Adrenal gland (tissue), 5 donors: ENCODE measurements at regions not wholly inside any gene's neighbourhood (a gene's known extent, or its start where the extent isn't known, plus 50 kb on each side); places are given as distances from the start of the nearest gene placed in this dataset.

Source experiments
- CTCF ChIP-seq, 6 experiments: fragments of 450-650 bp in 4 of 6; fragments of 200-600 bp in 2 of 6; sonication (generic) in 1 of 6; IDR thresholded peaks; 1 replicate in 5 of 6; 2 replicates in 1 of 6; pipeline versions ENCODE4 v1.5.1 to v1.8.0; 2016 to 2021; ENCODE audit warnings: antibody characterized with exemption in 6 of 6, mild to moderate bottlenecking in 2 of 6, moderate library complexity in 1 of 6
- POLR2A ChIP-seq, 2 donors: fragments of 450-650 bp; IDR thresholded peaks; one replicate each; pipeline ENCODE4 v1.6.1; 2017; ENCODE audit warnings: antibody characterized with exemption in 2 of 2, mild to moderate bottlenecking in 2 of 2, moderate library complexity in 1 of 2
- donor health status: DM: no; HTN: no; CAD: no.

DNA sequence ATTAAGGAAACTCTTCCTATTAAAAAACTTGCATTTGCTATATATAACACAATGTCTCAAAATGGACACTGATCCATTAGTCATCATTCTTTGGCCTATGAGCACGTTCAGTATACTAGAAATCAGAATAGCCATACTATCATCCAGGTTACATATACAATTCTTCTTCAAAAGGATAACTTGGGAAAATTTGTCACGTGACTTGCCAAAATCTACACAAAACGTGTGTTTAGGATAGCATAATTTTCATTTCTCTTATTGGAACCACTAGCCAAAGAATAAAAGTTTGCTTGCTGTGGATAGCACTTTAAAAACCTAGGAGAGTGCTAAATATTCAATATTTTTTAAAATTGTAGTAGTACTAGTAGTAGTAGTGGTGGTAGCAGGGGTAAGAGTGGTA is 714.3 kb upstream of the FOXG1 start:
- TF ChIP-seq CTCF (IDR thresholded peaks at IDR 0.05) (no peak), POLR2A (IDR thresholded peaks at IDR 0.05) (no peak)
